Effector memory CD8-positive, alpha-beta T cell (primary cell): ENCODE measurements at regions not wholly inside any gene's neighbourhood (a gene's known extent, or its start where the extent isn't known, plus 50 kb on each side); places are given as distances from the start of the nearest gene placed in this dataset.
A peak's percentile ranks its signal among the peaks of the same experiment; 100 is the strongest.

Experiments
- ATAC-seq: fragments of 150-1000 bp; cut with Tn5 transposase; replicated peaks from 2 replicates; pipeline ENCODE4 v1.10.0; 2021; ENCODE audit warnings: mild to moderate bottlenecking, moderate library complexity
- DNase-seq, 3 experiments: peaks; one replicate each; pipeline ENCODE4 v3.0.0; 2021
- H3K27ac Mint-ChIP-seq, 2 donors: one replicate each; pipeline ENCODE4 v1.8.0; 2022; ENCODE audit warnings: mild to moderate bottlenecking in 2 of 2, mixed read lengths in 2 of 2, moderate library complexity in 2 of 2
- H3K27me3 Mint-ChIP-seq, 2 donors: one replicate each; pipeline ENCODE4 v1.8.0; 2022; ENCODE audit warnings: mixed read lengths in 2 of 2
- H3K36me3 Mint-ChIP-seq: one replicate; pipeline ENCODE4 v1.8.0; 2022; ENCODE audit warnings: mild to moderate bottlenecking, moderate library complexity, mixed read lengths; ENCODE audit not compliant: insufficient read depth
- H3K4me1 Mint-ChIP-seq, 2 donors: one replicate each; pipeline ENCODE4 v1.8.0; 2022; ENCODE audit warnings: low read depth in 2 of 2, mixed read lengths in 2 of 2
- H3K4me3 Mint-ChIP-seq, 2 donors: one replicate each; pipeline ENCODE4 v1.8.0; 2022; ENCODE audit warnings: mild to moderate bottlenecking in 2 of 2, mixed read lengths in 2 of 2, moderate library complexity in 2 of 2
- H3K9me3 Mint-ChIP-seq, 2 donors: one replicate each; pipeline ENCODE4 v1.8.0; 2022; ENCODE audit warnings: mixed read lengths in 2 of 2

DNA sequence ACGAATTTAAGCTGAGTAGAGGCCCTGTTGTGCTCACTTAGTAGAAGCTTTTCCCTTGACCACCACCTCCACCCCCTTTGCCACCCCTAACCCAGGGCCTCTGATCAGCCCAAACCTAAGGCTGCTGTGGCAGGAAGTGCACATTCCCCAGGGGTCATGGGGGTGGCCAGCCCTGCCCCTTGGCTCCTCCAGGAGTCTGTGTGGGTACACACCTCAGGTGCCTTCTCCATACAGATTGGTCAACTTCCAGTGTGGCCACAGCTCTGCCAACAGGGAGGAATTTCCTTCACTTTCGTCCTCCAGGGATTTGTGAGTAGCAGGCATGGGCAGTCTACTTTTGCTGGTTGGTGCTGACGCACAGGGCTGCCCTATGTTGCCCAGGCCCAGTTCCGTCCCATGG is 249.9 kb upstream of the ZNF32 start:
- H3K36me3 Mint-ChIP-seq, result peaks cover 6% of the 10 kb centered on the region
- H3K4me3 Mint-ChIP-seq, result no peak overlapping the region
- no peak overlapping the region for H3K27ac Mint-ChIP-seq
- no peaks in the 10 kb centered on the region for H3K9me3 Mint-ChIP-seq
- ATAC-seq (no peak), DNase-seq (no peak)
- H3K27me3 Mint-ChIP-seq, result peaks cover 19 to 43% of the 10 kb centered on the region in 2 donors
- H3K4me1 Mint-ChIP-seq, result no peaks in the 10 kb centered on the region

GRCh38 chr10:43897765-43898419 is 249.2 kb upstream of the ZNF32 start:
- Mint-ChIP-seq H3K27ac (no peak overlapping the region), H3K9me3 (no peaks in the 10 kb centered on the region), H3K36me3 (peaks cover 6% of the 10 kb centered on the region), H3K4me1 (no peaks in the 10 kb centered on the region), H3K27me3 (peaks cover 12 to 36% of the 10 kb centered on the region in 2 donors), H3K4me3 (no peak overlapping the region)
- ATAC-seq, result no peak
- DNase-seq, result no peak

GRCh38 chr10:43892062-43892770 is 243.5 kb upstream of the ZNF32 start:
- peaks cover 3% of the 10 kb centered on the region for H3K36me3 Mint-ChIP-seq
- DNase-seq, result no peak

DNA sequence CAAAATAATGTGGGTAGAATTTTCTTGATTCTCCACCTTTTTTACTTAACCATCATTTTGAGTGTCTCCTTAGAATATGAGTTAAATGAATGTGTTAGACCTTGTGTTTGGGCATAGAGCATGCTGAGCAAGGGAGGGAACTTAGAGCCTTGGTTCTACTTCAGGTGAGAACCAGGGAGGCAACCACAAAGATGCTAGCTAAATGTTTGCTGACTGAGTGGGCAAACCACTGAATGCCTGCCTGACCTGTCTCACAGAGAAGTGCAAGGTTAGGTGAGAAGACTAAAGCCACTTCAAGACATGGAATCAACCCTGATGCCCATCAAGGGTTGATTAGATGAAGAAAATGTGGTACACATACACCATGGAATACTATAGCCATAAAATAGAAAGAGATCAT is 242.6 kb upstream of the ZNF32 start:
- H3K36me3 Mint-ChIP-seq, result peaks cover 3% of the 10 kb centered on the region
- ATAC-seq, result no peak
- H3K27ac Mint-ChIP-seq, result no peak overlapping the region
- no peaks in the 10 kb centered on the region for H3K9me3 Mint-ChIP-seq
- no peak overlapping the region for H3K4me3 Mint-ChIP-seq
- DNase-seq, result no peak
- H3K27me3 Mint-ChIP-seq, result peaks cover 20 to 25% of the 10 kb centered on the region in 2 donors
- no peaks in the 10 kb centered on the region for H3K4me1 Mint-ChIP-seq

More at GRCh38 chr10:43892062-43892770, 243.5 kb upstream of the ZNF32 start:
- H3K4me3 Mint-ChIP-seq, result no peak overlapping the region
- ATAC-seq, result no peak
- H3K9me3 Mint-ChIP-seq, result no peaks in the 10 kb centered on the region
- no peaks in the 10 kb centered on the region for H3K4me1 Mint-ChIP-seq
- H3K27me3 Mint-ChIP-seq, result peaks cover 19 to 22% of the 10 kb centered on the region in 2 donors
- no peak overlapping the region for H3K27ac Mint-ChIP-seq

- Mint-ChIP-seq H3K9me3 (no peaks in the 10 kb centered on the region), H3K27me3 (peaks cover 19 to 20% of the 10 kb centered on the region in 2 donors), H3K4me1 (no peaks in the 10 kb centered on the region), H3K27ac (no peak overlapping the region), H3K36me3 (peaks cover 2% of the 10 kb centered on the region), H3K4me3 (no peak overlapping the region)
- ATAC-seq (no peak), DNase-seq (no peak)
These were observed 241.4 kb upstream of the ZNF32 start for GRCh38 chr10:43890124-43890523.

DNA sequence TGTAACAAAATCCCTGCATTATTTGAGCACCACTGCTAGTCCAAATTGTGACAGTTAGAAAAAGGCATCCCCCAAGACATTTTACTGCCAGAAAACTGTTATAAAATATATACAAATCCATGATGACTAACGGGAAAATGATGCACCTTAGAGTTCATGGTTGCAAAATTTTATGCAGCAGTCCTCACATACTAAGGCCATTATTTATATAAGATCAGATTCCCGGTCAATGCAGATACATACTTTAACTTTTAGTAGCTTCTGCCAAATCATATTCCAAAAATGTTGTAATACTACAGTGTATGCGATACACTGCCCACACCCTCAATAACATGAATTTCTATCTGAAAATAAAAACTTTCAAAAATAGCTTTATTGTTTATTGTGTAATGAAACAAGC is 239.9 kb upstream of the ZNF32 start:
- H3K27ac Mint-ChIP-seq, result no peak overlapping the region
- no peaks in the 10 kb centered on the region for H3K4me1 Mint-ChIP-seq
- ATAC-seq (no peak), DNase-seq (no peak)
- H3K4me3 Mint-ChIP-seq, result no peak overlapping the region
- peaks cover 8 to 19% of the 10 kb centered on the region in 2 donors for H3K27me3 Mint-ChIP-seq
- H3K36me3 Mint-ChIP-seq, result no peaks in the 10 kb centered on the region
- no peaks in the 10 kb centered on the region for H3K9me3 Mint-ChIP-seq

DNA sequence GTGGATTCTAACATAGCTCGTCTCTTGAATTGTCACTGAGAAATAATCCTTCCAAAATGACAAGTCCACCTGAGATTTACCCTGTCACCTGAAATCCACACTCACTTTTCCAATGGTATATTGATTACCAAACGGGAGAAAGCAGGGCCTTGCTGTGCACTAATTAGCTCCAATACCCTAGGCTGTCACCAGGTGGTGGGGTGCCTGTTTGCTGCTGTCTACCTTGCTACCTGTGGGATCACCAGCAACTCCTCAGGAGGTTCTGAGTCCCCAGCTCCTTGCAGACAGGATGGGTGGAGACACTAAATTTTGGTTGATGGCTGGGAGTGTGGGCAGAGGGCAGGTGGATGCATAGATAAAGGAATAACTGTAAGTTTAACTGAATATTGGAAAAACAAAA is 237.2 kb upstream of the ZNF32 start:
- no peaks in the 10 kb centered on the region for H3K9me3 Mint-ChIP-seq
- DNase-seq, result no peak
- no peak for ATAC-seq
- H3K36me3 Mint-ChIP-seq, result no peaks in the 10 kb centered on the region
- H3K4me1 Mint-ChIP-seq, result no peaks in the 10 kb centered on the region
- H3K27ac Mint-ChIP-seq, result no peak overlapping the region
- peaks cover under 1 to 12% of the 10 kb centered on the region in 2 donors for H3K27me3 Mint-ChIP-seq
- H3K4me3 Mint-ChIP-seq, result no peak overlapping the region

GRCh38 chr10:43885252-43885651 is 236.6 kb upstream of the ZNF32 start:
- Mint-ChIP-seq H3K9me3 (no peaks in the 10 kb centered on the region), H3K36me3 (no peaks in the 10 kb centered on the region), H3K4me3 (no peak overlapping the region), H3K27ac (no peak overlapping the region), H3K27me3 (peaks cover 0 to 6% of the 10 kb centered on the region in 2 donors), H3K4me1 (no peaks in the 10 kb centered on the region)
- DNase-seq (no peak), ATAC-seq (no peak)

GRCh38 chr10:43884501-43885105 is 235.9 kb upstream of the ZNF32 start:
- no peaks in the 10 kb centered on the region for H3K36me3 Mint-ChIP-seq
- no peak overlapping the region for H3K27ac Mint-ChIP-seq
- DNase-seq (no peak), ATAC-seq (no peak)
- no peak overlapping the region for H3K4me3 Mint-ChIP-seq
- H3K27me3 Mint-ChIP-seq, result peaks cover 5 to 6% of the 10 kb centered on the region in 2 donors
- H3K4me1 Mint-ChIP-seq, result no peaks in the 10 kb centered on the region
- H3K9me3 Mint-ChIP-seq, result no peaks in the 10 kb centered on the region

DNA sequence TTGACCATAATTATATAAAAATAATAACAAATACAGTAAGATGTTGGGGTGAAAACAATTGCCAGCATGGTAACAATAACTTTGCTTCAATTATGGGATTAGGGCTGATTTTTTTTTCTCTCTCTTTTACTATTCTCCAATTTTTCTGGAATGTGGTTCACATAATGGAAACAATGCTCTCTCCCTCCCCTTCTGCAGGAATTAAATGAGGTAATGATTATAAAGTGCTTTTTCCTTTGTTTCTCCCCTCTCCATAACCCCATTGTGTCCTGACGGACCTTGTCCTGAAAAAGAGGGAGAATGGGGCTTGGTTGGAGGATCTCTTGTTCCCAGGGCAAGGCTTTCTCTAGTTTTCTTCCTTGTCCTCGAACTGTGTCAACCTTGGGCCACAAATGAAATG is 234.0 kb upstream of the ZNF32 start:
- H3K9me3 Mint-ChIP-seq, result no peaks in the 10 kb centered on the region
- no peak overlapping the region for H3K4me3 Mint-ChIP-seq
- peaks cover 11 to 15% of the 10 kb centered on the region in 2 donors for H3K27me3 Mint-ChIP-seq
- ATAC-seq (no peak), DNase-seq (no peak)
- no peaks in the 10 kb centered on the region for H3K4me1 Mint-ChIP-seq
- H3K27ac Mint-ChIP-seq, result no peak overlapping the region
- H3K36me3 Mint-ChIP-seq, result no peaks in the 10 kb centered on the region

- H3K27ac Mint-ChIP-seq, result no peak overlapping the region
- no peak overlapping the region for H3K4me3 Mint-ChIP-seq
- H3K9me3 Mint-ChIP-seq, result no peaks in the 10 kb centered on the region
- H3K36me3 Mint-ChIP-seq, result no peaks in the 10 kb centered on the region
- no peak for ATAC-seq
- H3K27me3 Mint-ChIP-seq, result peaks cover 10 to 11% of the 10 kb centered on the region in 2 donors
- no peaks in the 10 kb centered on the region for H3K4me1 Mint-ChIP-seq
- no peak for DNase-seq
These were observed 233.0 kb upstream of the ZNF32 start for GRCh38 chr10:43881657-43882056.

- ATAC-seq (no peak), DNase-seq (no peak)
- Mint-ChIP-seq H3K9me3 (no peaks in the 10 kb centered on the region), H3K4me3 (no peak overlapping the region), H3K27me3 (peaks cover 8 to 11% of the 10 kb centered on the region in 2 donors), H3K4me1 (no peaks in the 10 kb centered on the region), H3K27ac (no peak overlapping the region), H3K36me3 (no peaks in the 10 kb centered on the region)
These were observed 231.5 kb upstream of the ZNF32 start for GRCh38 chr10:43880160-43880559.

DNA sequence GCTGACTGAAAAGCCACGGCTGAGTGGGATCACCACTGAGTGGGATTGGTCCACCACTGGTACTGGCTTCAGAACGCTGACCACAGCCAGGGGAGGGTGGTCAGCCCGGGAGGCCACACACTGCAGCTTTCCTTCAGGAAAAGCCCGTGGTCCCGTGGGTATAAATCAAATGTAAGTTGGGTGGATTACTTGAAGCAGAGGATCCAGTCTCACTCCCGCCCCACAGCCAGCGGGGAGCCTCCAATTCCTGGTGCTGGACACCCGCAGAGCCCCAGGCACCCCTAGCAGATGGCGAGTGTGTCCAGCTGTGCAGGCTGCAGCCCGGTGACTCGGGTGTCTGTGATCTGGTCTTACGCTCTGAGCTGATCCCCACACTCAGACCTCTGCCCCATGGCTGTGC is 231.1 kb upstream of the ZNF32 start:
- H3K9me3 Mint-ChIP-seq, result no peaks in the 10 kb centered on the region
- no peak overlapping the region for H3K27ac Mint-ChIP-seq
- DNase-seq (no peak), ATAC-seq (no peak)
- no peaks in the 10 kb centered on the region for H3K4me1 Mint-ChIP-seq
- peaks cover 8 to 13% of the 10 kb centered on the region in 2 donors for H3K27me3 Mint-ChIP-seq
- no peak overlapping the region for H3K4me3 Mint-ChIP-seq
- no peaks in the 10 kb centered on the region for H3K36me3 Mint-ChIP-seq

DNA sequence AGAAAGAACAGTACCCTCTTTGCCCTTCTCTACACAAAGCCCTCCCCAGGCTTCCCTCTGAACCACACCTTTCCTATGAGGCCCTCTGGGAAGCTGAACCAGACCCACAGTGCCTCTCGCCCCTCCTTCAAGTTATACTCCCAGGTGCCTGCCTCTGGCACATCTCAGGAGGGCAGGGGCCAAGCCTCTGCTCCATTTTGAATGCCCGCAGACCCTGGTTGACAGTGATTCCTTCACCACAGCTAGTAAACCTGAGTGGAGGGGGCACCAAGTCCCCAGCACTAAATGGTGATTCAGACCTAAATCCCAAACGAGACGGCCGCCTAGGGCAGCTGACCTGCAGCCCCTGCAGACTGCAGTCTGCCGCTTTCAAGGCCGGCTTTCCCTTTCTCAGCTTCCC is 230.5 kb upstream of the ZNF32 start:
- no peaks in the 10 kb centered on the region for H3K36me3 Mint-ChIP-seq
- H3K9me3 Mint-ChIP-seq, result no peaks in the 10 kb centered on the region
- H3K27me3 Mint-ChIP-seq, result peaks cover 8 to 19% of the 10 kb centered on the region in 2 donors
- H3K4me3 Mint-ChIP-seq, result no peak overlapping the region
- ATAC-seq (no peak), DNase-seq (no peak)
- H3K27ac Mint-ChIP-seq, result peak overlapping the region in 1 of 2 donors; percentile 30
- no peaks in the 10 kb centered on the region for H3K4me1 Mint-ChIP-seq
